OCI-LY7 (cell line): ENCODE measurements at regions not wholly inside any gene's neighbourhood (a gene's known extent, or its start where the extent isn't known, plus 50 kb on each side); places are given as distances from the start of the nearest gene placed in this dataset.
"Not testable (repeated sequence)": the region's sequence is repeated elsewhere in the genome, so short reads cannot be mapped to it uniquely, and the experiment has no call there.

Experiments used
- BruUV-seq: library from RNA; stranded (reverse); fragments of 400-500 nt; replicated peaks from 2 replicates; lab custom pipeline; 2021; lab: Mats Ljungman, UMichigan
- CTCF ChIA-PET: fragments of 300-600 bp; sonication (Branson Sonifier 250); formaldehyde crosslinking; loops from one replicate; lab custom pipeline; 2022; ENCODE audit warnings: antibody characterized with exemption; ENCODE audit not compliant: unreplicated experiment; lab: Charles Lee
- POLR2A ChIA-PET: fragments of 300-600 bp; sonication (Branson Sonifier 250); formaldehyde crosslinking; loops from one replicate; lab custom pipeline; 2022; ENCODE audit warnings: antibody characterized with exemption; lab: Charles Lee
- DNase-seq: peaks from one replicate; pipeline ENCODE4 v3.0.0-alpha.2; 2015; ENCODE audit warnings: low spot score
- H2AFZ ChIP-seq: fragments of 200-600 bp; sonication (generic), shearing (Covaris generic); 2 replicates; pipeline ENCODE4 v1.6.1; 2014; ENCODE audit warnings: mild to moderate bottlenecking, antibody characterized with exemption, low read length, moderate library complexity
- H3K27ac ChIP-seq: fragments of 200-600 bp; sonication (generic); 2 replicates; pipeline ENCODE4 v1.5.1; 2014; ENCODE audit warnings: mixed run types, low read depth, mild to moderate bottlenecking, moderate library complexity, low read length, inconsistent platforms; ENCODE audit not compliant: poor library complexity, severe bottlenecking
- H3K36me3 ChIP-seq: fragments of 200-600 bp; sonication (generic); 2 replicates; pipeline ENCODE4 v1.6.1; 2014; ENCODE audit warnings: mild to moderate bottlenecking, antibody characterized with exemption, low read length, moderate library complexity, mixed read lengths; ENCODE audit not compliant: insufficient read depth
- H3K4me1 ChIP-seq: fragments of 200-600 bp; sonication (generic); 2 replicates; pipeline ENCODE4 v1.5.1; 2014; ENCODE audit warnings: mild to moderate bottlenecking, low read length; ENCODE audit not compliant: insufficient read depth, poor library complexity, severe bottlenecking
- H3K4me2 ChIP-seq: fragments of 200-600 bp; sonication (generic); 2 replicates; pipeline ENCODE4 v1.6.1; 2014; ENCODE audit warnings: mild to moderate bottlenecking, low read length
- H3K4me3 ChIP-seq: fragments of 200-600 bp; sonication (generic); 2 replicates; pipeline ENCODE4 v1.5.1; 2014; ENCODE audit warnings: mild to moderate bottlenecking, low read depth, low read length; ENCODE audit not compliant: poor library complexity, severe bottlenecking
- H3K79me2 ChIP-seq: fragments of 200-600 bp; sonication (generic); 2 replicates; pipeline ENCODE4 v1.6.1; 2016; ENCODE audit warnings: low read depth, mild to moderate bottlenecking, low read length, moderate library complexity, mixed read lengths; ENCODE audit not compliant: insufficient read depth
- H3K9me2 ChIP-seq: fragments of 200-600 bp; sonication (generic); 2 replicates; pipeline ENCODE4 v1.6.1; 2016; ENCODE audit warnings: mild to moderate bottlenecking, low read length, mixed read lengths; ENCODE audit not compliant: insufficient read depth
- H3K9me3 ChIP-seq: fragments of 200-600 bp; sonication (generic); 2 replicates; pipeline ENCODE4 v1.6.1; 2014; ENCODE audit warnings: mild to moderate bottlenecking, mixed run types, low read length, mixed read lengths
- H4K20me1 ChIP-seq: fragments of 200-600 bp; sonication (generic); 2 replicates; pipeline ENCODE4 v1.6.1; 2014; ENCODE audit warnings: mild to moderate bottlenecking, antibody characterized with exemption, low read length, moderate library complexity, mixed read lengths; ENCODE audit not compliant: insufficient read depth
- EZH2phosphoT487 ChIP-seq: fragments of 200-600 bp; sonication (generic); IDR thresholded peaks from 2 replicates; pipeline ENCODE4 v1.6.1; 2018; ENCODE audit warnings: low read depth, borderline replicate concordance, mild to moderate bottlenecking, mixed run types, antibody characterized with exemption, low read length, moderate library complexity, mixed read lengths
- intact Hi-C: fragments of 100-400 bp; cut with micrococcal nuclease; formaldehyde crosslinking; loops from one replicate; pipeline ENCODE4 v1.10.0; 2022; ENCODE audit not compliant: unreplicated experiment
- TF ChIP-seq, protein P1 (sequence below): fragments of 200-600 bp; sonication (generic); conservative IDR thresholded peaks from 2 replicates; pipeline ENCODE4 v1.5.1; 2014; ENCODE audit warnings: mild to moderate bottlenecking, antibody characterized with exemption, low read length, moderate library complexity, mixed read lengths

DNA sequence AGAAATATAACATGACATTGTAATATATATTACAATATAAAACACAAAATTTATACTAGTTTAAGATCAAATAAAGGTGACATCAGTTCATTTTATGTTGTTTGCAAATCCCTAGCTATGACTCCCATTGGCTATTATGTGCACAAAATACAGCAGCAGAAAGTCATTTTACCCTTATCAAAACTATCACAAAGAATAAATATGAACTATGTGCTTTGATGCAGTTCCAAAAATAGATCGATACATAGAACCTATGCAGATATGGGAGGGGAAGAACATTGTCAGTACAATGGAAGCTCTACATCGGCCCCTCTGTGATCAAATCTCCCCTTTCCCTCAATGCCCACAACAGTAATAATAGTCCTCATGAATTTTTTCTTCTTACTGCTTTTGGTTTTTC, 1038.1 kb upstream of the PCDH20 start:
- no peak for DNase-seq
- no peaks in the 10 kb centered on the region for H3K4me1 ChIP-seq
- TF ChIP-seq EZH2phosphoT487, result no peak
- TF ChIP-seq, protein P1, sequence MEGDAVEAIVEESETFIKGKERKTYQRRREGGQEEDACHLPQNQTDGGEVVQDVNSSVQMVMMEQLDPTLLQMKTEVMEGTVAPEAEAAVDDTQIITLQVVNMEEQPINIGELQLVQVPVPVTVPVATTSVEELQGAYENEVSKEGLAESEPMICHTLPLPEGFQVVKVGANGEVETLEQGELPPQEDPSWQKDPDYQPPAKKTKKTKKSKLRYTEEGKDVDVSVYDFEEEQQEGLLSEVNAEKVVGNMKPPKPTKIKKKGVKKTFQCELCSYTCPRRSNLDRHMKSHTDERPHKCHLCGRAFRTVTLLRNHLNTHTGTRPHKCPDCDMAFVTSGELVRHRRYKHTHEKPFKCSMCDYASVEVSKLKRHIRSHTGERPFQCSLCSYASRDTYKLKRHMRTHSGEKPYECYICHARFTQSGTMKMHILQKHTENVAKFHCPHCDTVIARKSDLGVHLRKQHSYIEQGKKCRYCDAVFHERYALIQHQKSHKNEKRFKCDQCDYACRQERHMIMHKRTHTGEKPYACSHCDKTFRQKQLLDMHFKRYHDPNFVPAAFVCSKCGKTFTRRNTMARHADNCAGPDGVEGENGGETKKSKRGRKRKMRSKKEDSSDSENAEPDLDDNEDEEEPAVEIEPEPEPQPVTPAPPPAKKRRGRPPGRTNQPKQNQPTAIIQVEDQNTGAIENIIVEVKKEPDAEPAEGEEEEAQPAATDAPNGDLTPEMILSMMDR, result no peak
- POLR2A ChIA-PET, result interaction anchor here (0.5 to 1.8 kb wide), 2 partner anchors 9 to 37 kb away, joined by 3 to 7 read pairs; no protein-coding TSS in a partner anchor
- H3K79me2 ChIP-seq, result no peaks in the 10 kb centered on the region
- H4K20me1 ChIP-seq, result no peaks in the 10 kb centered on the region
- CTCF ChIA-PET, result no interaction called here
- H3K4me2 ChIP-seq, result no peak overlapping the region
- H3K27ac ChIP-seq, result no peak overlapping the region
- H3K9me2 ChIP-seq, result no peaks in the 10 kb centered on the region
- no peaks in the 10 kb centered on the region for H3K9me3 ChIP-seq
- no peak overlapping the region for H3K4me3 ChIP-seq
- intact Hi-C loops, result no loop called here
- H2AFZ ChIP-seq, result no peak overlapping the region
- BruUV-seq, result no TSS peak
- no peaks in the 10 kb centered on the region for H3K36me3 ChIP-seq

DNA sequence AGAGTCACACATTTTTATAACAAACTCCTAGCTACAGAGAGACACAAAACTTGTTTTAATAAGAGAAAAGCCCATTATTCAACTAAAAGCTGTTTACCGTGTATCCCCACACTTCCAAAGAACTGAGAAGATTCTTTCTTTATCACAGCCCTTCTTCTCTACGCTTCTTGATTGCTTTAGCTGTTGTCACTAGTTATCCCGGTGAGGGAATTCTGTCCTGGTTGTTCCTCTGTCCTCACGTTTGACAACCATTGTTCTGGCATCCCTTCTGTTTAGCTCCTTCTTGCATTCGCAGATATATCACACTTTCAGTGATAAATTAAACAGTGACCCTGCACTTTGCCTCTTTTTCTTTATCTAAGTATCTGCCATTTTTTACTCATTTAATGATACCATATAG, 1035.1 kb upstream of the PCDH20 start:
- Histone ChIP-seq H3K36me3 (no peaks in the 10 kb centered on the region), H3K4me1 (no peaks in the 10 kb centered on the region), H4K20me1 (no peaks in the 10 kb centered on the region), H3K9me2 (no peaks in the 10 kb centered on the region), H3K27ac (no peak overlapping the region), H3K79me2 (no peaks in the 10 kb centered on the region), H3K4me2 (no peak overlapping the region), H2AFZ (no peak overlapping the region), H3K4me3 (no peak overlapping the region), H3K9me3 (no peaks in the 10 kb centered on the region)
- ChIA-PET CTCF (no interaction called here), POLR2A (interaction anchor here (0.8 to 1.0 kb wide), 2 partner anchors 11 to 350 kb away, joined by 3 to 5 read pairs; no protein-coding TSS in a partner anchor)
- no TSS peak for BruUV-seq
- TF ChIP-seq, protein P1, result no peak
- no peak for TF ChIP-seq EZH2phosphoT487
- no peak for DNase-seq
- intact Hi-C loops, result no loop called here

DNA sequence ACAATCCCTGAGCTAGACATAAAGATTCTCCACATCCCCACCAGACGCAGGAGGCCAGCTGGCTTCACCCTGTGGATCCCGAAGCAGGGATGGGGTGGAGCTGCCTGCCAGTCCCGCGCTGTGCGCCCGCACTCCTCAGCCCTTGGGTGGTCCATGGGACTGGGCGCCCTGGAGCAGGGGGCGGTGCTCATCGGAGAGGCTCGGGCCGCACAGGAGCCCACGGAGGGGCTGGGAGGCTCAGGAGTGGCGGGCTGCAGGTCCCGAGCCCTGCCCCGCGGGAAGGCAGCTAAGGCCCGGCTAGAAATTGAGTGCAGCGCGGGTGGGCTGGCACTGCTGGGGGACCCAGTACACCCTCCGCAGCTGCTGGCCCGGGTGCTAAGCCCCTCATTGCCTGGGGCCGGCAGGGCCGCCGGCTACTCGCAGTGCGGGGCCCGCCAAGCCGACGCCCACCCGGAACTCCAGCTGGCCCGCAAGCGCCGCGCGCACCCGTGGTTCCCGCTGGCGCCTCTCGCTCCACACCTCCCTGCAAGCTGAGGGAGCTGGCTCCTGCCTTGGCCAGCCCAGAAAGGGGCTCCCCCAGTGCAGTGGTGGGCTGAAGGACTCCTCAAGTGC, 1032.2 kb upstream of the PCDH20 start:
- POLR2A ChIA-PET, intact Hi-C loops, H3K79me2 ChIP-seq, H3K9me2 ChIP-seq, H2AFZ ChIP-seq, H3K27ac ChIP-seq, H3K36me3 ChIP-seq, CTCF ChIA-PET, H4K20me1 ChIP-seq, H3K4me2 ChIP-seq, H3K9me3 ChIP-seq, DNase-seq, H3K4me1 ChIP-seq, BruUV-seq, H3K4me3 ChIP-seq: not testable (repeated sequence)
